ENCODE measurements at regions not wholly inside any gene's neighbourhood (a gene's known extent, or its start where the extent isn't known, plus 50 kb on each side); places are given as distances from the start of the nearest gene placed in this dataset.

DNA sequence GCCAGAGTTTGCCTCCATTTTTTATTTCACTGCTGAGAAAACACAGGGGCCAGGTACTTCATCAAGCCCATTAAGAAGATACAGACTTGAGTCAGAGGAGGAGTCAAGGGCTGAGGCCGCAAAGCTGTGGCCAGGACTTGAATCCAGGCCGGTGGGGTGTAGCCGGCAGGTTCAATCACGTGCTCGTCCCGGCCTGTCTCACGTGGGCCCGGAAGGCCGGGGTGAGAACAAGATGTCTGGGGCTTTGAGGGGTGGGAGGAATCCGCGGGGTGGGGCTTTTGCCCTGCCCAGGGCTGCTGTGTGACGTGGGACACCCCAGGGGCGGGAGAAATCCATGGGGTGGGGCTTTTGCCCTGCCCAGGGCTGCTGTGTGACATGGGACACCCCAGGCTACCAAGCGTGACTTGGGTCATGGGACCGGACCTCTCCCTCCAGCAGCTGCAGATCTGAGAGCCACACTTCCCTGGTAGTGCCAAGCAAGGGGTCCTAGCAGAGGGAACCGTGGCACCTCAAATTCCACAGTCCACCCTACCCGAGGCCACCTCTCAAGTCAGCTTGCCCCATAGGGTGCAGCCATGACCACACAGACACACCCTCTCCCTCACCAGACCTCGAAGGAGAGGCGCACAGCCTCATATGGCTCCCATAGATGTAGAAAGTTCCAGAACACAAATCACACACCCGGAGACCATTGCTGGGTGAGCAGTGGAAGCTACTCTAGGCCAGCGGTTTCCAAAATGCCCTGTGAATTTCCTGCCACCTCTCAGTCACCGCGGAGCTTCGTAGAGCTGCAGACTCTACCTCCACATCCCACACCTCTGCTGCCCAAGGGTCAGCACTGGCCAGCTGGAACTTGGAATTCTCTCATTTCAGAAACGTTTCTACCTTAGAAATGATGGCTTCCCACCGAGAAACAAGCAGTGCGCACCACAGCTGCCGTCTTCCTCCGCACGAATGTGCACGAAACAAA is 156.1 kb downstream of the DLL1 start:
- DNase-seq (ENCODE audit: low read depth), result no peak

DNA sequence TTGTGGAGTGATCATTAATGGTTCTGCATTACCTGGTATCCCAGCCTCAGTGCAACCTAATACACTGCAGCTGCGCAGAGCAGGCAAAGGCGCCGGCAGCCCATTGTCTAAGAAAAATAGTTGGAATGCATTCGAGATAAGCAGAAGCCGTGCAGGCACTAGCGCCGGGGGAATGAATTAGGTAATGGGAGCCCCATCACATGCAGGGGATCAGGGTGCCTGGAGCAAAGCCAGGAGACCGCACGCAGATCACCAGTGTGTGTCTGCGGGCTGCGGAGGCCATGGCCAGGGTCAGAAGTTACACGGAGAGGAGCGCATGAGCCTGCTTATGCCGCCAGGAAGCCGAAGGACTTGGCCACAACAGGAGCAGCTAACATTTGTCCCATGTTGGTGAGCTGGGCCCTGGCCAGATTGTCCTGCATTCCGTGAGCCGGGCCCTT is 156.8 kb downstream of the DLL1 start:
- DNase-seq (ENCODE audit: low read depth), result no peak

DNA sequence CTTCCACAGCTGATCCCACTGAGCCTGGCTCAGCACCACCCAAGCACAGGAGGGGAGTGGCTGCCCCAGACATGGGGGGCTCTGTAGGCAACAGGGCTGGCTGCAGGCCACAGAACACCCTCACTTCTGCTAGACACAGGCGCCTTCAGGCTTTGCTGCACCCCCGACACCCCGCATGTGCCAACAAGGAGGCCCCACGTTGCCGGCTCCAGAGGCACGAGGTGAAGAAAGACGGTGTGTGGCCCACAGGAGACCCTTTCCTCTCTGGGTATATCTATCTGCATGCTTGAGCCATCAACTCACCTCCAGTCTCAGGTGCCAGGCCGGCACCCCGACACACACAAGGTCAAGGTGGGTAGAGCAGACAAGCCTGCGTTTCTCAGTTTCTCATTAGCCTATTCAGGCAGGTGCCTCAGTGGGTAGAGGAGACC is 158.3 kb downstream of the DLL1 start:
- no peak for DNase-seq (ENCODE audit: low read depth)

DNA sequence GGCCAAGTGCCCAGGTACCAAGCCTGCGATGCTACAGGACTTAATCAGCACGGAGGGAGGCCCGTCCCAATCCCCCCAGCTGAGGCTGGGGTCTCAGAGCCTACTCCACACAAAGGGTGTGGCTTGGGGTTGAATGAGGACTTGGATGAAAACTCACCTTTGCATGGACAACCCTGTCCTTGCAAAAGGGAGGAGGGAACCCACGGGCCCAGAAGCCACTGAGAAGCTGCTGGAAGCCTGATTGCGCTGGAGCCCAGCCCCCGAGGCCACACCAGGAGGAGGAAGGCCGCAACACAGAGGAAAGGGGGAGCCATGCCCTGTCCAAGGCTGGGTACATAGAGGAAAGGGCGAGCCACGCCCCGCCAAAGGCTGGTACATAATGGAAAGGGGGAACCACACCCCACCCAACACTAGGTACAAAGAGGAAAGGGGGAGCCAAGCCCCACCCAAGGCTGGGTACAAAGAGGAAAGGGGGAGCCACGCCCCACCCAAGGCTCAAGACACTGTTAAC is 158.8 kb downstream of the DLL1 start:
- DNase-seq (ENCODE audit: low read depth), result no peak

DNA sequence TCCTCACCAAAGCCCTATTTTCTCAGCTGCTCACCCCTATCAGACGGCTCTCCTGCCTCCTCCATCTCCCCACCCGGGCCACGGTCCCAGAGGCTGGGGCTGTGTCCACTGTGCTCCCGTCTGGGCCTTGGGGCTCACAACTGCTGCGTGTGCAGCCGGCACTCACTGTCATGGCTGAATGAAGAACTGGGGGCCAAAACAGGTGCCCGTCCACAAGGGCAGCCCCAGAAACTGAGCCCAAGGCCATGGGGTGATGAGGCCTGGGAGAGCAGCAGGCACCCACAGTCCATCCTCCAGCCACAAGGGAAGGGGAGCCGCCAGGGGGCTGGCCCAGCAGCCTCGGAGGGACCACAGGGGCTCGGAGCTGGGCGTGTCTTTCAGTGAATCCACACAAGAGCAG is 159.5 kb downstream of the DLL1 start:
- no peak for DNase-seq (ENCODE audit: low read depth)

DNA sequence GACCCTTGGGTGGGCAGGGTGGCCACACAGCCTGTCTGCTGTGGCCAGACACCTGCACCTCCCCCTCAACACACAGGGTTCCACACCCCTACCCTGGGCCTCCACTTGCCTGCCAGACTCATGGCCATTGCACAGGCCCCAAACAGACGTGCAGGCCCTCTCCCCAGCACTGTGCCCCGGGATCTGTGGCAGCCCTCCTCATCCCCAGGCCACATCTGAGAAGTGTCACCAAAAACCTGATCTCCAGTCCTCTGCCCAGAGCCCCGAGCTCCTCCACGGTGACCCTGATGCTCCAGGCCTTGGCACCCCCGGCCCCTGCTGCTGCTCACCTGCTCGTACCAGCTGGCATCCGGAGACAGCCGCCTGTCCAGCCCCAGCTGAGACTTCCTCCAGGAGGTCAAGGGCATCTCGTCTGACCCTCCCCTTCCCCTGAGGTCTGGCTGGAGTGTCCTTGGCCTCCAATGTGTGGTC is 160.1 kb downstream of the DLL1 start:
- DNase-seq (ENCODE audit: low read depth), result no peak

DNA sequence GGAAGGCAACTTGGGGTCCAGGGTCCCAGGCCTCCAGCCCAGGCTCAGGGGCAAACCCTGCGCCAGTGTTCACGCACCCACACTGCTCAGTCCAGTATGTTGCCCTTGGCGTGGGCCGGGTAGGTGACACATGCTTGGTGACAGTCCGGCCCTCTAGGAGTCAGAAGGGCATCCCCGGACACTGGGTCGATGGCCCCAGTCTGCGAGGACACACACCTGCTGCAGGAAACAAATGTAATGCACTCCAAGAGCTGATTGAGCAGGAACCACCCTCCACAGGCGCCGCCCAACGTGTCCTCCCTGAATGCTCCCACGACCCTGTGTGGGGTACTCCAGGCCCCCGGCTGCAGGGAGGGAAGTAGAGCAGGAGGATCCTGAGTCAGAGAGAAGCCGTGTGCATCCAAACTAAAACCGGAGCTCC is 160.7 kb downstream of the DLL1 start:
- no peak for DNase-seq (ENCODE audit: low read depth)

DNA sequence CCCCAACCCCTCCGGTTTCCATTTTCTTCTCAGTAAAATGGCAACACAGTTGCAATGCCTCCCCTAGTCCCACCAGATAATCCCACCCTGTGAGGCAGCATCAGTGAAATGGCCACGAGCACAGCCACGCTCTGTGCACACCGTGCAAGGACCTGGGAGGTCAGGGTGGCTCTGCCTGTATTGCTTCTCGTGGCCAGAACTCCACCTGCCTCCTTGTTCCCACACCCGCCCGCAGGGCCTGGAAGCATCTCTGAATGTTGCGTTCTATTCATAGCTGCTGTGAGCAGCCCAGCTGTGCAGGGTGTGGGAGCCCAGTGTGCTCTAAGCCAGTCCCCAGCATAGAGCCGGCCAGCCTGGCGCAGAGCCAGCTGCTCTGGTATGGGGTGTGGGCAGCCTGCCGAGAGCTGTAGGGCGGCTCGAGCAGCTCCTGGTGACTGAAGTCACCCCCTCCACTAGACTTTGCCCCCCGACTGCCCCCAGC is 161.1 kb downstream of the DLL1 start:
- DNase-seq (ENCODE audit: low read depth), result no peak

DNA sequence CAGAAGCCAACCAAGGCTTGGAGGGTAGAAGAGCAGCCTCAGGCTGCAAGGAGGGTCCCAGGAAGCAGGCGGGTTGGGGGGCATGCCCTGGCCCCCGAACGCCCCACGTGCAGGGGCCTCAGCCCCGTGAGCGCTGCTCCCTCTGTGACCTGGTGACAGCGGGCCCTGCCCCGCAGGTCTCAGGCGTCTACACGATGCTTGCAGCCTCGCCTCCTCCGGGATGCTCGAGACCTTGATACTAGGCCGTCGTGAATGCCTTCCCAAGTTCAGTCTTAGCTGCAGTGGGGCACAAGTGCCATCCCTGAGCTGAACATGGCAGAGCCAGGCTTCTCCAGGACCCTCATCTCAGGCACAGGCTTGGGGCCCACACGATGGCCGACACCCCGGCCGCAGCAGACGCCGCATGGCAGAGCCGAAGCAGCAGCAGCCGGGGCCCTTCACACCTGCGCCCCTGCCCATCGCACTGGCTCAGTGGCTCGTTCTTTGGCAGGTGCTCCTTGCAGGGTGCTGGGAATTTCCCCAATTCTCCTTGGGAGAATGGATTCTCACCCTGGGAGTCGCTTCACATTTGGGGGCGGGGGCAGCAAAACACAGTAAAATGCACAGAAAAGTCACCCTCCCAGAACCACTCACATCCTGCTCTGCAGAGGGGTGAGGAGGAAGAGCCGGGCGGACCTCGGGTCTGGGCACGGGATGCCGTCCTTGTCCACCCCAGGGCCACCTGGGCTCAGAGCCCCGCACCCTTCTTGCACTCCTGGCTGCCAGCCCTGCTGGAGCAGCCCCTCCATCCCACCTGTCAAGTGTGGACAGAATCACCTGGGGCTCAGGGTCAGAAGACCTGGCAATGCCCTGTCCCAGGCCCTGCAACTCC is 161.8 kb downstream of the DLL1 start:
- DNase-seq (ENCODE audit: low read depth), result no peak

DNA sequence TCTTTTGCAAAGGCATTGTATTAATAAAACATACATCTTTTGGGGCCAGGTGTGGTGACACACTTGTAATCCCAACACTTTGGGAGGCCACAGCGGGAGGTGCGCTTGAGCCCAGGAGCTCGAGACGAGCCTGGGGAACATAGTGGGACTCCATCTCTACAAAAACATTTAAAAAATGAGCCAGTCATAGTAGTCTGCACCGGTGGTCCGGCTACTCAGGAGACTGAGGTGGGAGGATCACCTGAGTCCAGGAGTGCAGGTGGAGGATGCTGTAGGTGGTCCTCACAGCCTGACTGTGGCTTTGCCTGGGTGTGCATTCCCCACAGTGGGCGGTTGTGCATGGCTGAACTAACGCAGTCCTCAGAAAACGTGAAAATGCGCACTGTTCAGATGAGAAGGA is 162.5 kb downstream of the DLL1 start:
- DNase-seq (ENCODE audit: low read depth), result no peak

DNA sequence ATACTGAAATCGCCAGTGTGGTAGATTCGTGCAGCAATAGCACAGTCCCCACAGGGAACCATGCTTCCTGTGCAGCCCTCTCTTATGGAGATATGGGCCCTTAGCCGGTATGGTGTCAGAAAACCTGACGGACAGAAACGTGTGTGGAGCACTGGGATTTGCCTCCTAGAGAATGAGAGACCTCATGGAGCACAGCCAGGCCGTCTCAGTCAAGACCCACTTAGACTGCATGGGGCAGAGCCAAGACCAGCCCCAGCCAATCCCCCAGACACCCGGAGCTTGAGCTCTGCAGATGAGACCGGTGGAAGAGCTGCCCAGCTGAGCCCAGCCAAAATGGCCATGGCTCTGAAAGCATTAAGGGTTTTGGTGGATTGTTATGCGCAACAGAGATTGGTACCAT is 163.7 kb downstream of the DLL1 start:
- DNase-seq (ENCODE audit: low read depth), result no peak

DNA sequence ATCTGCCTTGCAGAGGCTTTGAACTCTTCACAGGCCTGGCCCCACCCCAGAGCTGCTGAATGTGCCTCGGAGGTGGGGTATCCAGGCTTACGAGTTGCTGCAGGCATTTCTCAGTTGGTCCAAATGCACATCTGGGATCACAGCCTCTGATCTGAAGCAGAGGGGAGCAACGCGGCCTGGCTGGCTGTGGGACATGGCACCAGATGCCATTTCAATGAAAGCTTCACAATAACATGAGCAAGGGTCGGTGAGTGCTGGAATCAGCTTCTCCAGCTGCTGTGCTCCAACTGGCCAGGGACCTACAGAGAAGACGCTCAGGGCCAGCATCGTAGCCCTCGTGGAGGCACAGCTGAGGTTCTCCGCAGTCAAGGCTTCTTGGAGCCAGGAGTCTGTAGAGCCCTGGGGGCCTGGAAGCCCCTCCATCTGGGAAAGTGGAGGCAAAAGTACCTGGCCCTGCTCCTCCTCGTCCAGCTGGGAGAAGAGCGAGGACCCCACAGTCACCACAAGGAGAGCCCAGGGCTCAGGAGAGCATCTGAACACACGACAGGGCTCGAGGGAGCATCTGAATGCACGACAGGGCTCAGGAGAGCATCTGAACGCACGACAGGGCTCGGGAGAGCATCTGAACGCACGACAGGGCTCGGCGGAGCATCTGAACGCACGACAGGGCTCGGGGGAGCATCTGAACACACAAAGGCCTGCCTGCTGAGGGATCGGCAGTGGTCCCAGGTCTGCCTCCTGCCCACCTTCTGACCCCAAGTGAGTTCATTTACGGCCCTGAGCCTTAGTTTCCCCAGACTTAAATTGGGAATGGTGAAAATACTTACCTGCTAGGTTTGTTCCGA is 165.2 kb downstream of the DLL1 start:
- no peak for DNase-seq (ENCODE audit: low read depth)

DNA sequence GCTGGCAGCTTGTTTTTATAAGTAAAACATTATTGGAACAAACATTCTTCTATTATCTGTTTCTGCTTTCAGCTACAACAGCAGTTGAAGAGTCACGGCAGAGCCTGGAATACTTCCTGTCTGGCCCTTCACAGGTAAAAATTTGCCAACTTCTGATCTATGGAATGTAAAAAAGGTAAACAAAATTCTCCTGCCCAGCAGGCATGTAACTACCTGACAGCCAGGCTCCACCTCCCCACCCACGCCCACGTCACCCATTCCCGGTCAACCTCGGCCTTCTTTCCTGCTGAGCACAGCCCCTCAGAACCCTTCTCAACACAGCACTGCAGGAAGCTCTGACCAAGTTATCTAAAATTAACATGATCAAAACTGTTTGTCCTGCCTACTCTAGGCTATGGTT is 166.0 kb downstream of the DLL1 start:
- no peak for DNase-seq (ENCODE audit: low read depth)

DNA sequence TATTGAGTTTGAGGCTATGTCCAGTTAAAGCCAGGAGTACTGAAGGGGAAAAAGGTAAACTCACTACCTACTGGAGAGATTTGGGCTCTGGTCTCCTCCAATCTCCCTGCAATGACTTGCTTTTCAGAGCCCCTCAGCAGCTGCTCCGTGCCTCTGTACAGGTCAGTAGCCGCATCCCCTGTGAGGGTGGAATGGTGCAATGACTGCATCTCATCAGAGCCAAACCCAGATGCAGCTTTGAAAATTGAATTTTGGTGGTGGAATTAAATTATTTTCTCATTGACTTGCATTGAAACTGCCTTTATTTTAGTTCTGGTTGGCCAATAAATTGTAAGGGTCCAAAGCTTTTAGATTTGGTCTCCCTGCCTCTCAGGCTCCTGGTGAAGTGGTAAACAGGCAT is 166.7 kb downstream of the DLL1 start:
- no peak for DNase-seq (ENCODE audit: low read depth)

DNA sequence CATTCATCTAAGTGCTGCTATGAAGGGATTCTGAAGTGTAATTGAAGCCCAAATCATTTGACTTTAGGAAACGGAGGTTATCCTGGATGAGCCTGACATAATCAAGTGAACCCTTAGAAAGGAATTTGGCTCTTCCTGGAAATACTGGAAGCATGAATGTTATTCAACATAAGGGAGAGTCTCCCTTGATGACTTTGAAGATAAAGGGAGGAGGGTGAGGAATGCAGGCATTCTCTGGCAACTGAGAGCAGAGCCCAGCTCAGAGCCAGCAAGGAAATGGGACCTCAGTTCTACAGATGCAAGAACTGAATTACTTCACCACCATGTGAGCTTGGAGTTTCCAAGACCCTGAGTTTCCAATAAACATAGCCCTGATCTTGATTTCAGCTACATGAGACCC is 168.2 kb downstream of the DLL1 start:
- no peak for DNase-seq (ENCODE audit: low read depth)

DNA sequence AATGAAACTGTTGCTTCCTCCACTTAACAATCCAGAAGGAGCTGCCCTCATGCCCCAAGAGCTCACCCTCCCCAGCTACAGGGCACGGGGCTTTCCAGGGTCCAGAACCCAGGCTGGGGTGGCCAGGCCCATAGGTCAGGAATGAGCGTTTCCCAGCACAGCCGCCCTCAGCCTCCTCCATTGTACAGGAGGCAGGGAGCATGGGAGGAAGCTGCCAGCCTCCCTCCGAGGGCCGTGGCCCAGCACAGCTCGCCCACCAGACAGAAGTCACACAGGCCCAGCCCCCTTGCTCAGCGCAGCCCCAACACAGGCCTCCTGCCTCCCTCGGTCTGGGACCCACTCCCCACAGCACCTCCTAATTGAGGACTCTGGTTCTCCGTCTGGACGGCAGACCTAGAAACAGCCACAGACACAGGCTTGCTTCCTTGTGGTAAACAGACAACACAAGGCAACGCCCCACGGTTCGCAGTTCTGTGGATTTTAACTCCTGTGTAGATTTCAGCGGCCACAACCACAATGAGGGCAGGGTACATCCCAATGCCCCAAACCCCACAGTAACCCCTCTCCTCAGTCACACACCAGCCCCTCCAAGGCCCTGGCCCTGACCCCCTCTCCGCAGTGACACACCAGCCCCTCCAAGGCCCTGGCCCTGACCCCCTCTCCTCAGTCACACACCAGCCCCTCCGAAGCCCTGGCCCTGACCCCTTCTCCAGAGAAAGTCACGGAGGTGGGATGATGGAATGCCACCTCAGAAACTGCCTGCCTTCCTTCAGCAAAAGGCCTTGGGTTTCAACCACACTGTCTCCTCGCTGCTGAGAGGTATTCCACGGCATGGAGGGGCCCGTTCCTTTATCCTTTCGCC is 173.5 kb downstream of the DLL1 start:
- DNase-seq (ENCODE audit: low read depth), result no peak

DNA sequence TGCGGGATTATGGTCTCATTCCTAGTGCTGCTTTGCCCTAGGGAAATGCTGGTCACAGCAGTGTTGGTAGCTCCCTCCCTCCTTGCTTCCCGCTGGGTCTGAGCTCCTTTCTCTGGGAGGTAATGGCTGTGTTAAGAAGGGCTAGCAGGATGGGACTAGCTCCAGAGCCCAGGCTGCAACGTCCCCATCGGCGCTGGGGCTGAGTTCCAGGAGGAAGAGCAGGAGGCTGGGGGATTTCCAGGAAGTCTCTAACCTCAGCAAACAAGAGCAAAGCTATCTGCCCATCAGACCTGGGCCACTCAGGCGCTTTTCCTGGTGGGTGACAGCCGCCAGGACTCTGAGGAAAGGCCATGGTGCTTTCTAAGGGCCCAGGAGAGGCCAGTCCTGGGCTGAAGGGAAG is 174.2 kb downstream of the DLL1 start:
- DNase-seq (ENCODE audit: low read depth), result no peak

DNA sequence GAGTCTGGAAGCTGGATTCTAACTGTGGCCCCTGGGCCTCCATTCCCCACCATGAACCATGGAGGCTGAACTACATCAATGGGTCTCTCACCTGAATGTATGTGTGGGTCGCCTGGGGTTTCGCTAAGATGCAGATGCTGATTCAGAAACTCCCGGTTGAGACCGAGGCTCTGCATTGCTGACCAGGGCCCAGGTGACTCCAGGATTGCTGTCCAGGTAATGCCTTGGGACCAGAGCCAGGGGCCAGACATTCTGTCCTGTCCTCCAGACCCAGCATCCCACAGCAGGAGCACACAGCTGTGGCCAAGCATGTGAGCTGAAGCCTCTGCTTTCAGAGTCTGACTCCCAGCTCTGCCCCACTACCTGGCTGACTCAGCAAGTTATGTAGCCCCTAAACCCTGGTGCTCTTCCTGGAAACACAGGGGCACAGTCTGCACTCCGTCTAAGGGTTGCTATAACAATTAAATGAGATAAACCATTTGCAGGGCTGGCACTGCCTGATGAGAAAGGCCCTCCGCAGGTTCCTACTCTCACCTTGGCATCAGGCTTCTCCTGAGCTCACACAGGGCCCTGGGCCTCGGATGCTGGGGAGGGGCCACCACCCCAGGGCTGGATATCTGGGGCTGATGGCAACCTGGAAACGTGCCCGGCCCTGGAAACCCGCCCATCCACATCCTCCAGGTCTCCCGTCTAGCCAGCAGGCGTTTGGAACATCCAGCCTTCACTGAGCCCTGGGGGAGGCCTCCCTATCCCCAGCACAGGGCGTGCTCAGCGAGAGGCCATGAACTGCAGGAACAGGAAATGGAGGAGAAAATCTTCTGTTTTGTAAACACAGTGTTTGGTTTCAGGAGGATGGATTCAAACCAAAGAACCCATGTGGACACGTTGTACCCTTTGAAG is 175.7 kb downstream of the DLL1 start:
- no peak for DNase-seq (ENCODE audit: low read depth)

DNA sequence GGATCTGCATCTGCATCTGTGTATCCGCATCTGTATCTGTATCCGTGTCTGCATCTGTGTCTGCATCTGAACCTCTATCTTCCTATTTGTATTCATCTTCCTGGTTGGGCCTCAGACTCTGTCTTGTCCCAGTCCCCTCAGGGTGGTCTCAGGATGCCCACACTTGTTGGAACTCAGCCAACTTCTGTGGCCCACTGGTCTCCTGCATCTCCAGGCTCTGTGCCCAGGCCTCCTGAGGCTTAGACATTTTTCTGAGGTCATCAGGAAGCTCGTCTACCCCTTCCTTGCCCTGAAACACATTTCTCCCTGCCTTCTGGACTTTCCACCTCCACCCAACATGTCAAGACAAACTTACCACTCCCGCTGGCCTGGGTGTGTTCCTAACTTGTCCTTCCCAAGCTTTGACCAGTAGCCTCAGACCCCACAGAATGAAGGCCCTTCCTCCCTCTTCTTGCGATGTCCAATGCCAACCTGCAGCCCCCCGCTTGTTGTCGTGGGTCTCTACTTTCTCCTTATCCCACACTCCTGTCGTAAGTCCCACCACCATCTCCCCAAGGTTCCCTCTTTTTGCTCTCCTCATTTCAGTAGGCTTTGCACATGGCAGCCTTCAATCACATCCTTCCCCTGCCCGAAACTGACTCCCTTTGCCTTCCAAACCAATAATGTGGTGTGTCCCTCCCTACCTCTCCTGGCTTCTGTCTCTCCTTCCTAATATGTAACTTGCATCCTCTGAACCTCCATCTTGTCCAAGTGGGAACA is 176.5 kb downstream of the DLL1 start:
- DNase-seq (ENCODE audit: low read depth), result no peak
